ENCODE measurements at regions not wholly inside any gene's neighbourhood (a gene's known extent, or its start where the extent isn't known, plus 50 kb on each side); places are given as distances from the start of the nearest gene placed in this dataset.

DNA sequence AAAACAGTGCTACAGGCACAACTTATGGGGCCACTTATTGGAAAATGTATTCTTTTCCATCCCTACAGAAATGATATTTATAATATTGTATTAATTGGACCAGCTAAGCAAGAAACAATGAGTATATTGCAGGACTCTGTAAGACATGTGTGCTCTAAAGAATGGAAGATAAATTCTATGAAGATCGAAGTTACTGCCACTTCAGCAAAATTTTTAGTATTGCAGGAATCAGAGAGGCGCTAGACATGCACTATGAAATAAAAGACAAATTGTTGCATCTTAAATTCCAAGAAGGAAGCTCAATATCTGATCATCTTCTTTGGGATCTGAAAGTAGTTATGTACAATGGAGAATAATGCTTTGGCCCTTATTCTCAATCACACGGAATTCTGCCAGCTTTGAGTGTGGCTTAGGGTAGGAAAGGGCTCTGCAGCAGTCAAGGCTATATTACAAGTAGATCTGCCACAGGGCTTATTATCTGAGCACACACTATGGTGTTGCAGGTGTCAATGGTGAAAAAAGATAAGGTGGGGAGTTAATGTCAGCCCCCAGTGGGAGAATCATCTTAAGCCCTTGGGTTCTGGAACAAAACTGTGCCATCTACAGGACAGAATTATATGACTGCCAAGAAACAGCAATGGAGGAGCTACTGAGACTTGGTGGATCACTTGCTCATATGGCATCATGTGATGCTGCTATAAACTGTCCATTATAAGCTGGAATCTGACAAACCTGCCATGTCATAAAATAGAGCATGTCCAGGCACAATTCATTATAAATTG lies 334.0 kb upstream of the NDST3 start:
- H3K4me3 ChIP-seq (ENCODE audit: low read depth, low read length, poor library complexity, severe bottlenecking), result no peak overlapping the region
- no TSS peak for BruUV-seq (replicated peaks)
- CTCF ChIA-PET (ENCODE audit: unreplicated experiment), result no interaction called here
- H3K36me3 ChIP-seq (ENCODE audit: insufficient read depth, low read length), result no peaks in the 10 kb centered on the region
- intact Hi-C loops (cut with micrococcal nuclease; ENCODE audit: unreplicated experiment), result no loop called here
- H3K79me2 ChIP-seq (ENCODE audit: insufficient read depth, low read depth, low read length), result no peaks in the 10 kb centered on the region
- no peak overlapping the region for H2AFZ ChIP-seq (ENCODE audit: low read length)
- H4K20me1 ChIP-seq (ENCODE audit: insufficient read depth, low read length), result no peaks in the 10 kb centered on the region
- H3K27ac ChIP-seq (ENCODE audit: low read depth, low read length, poor library complexity, severe bottlenecking), result no peak overlapping the region
- POLR2A ChIA-PET, result no interaction called here
- H3K9me3 ChIP-seq (ENCODE audit: low read length), result no peaks in the 10 kb centered on the region
- H3K4me1 ChIP-seq (ENCODE audit: insufficient read depth, low read length, poor library complexity, severe bottlenecking), result no peaks in the 10 kb centered on the region
- no peaks in the 10 kb centered on the region for H3K9me2 ChIP-seq (ENCODE audit: insufficient read depth, low read length)
- DNase-seq (ENCODE audit: low spot score), result peak; percentile 5
- H3K4me2 ChIP-seq (ENCODE audit: low read length), result no peak overlapping the region
- TF ChIP-seq, protein P1, sequence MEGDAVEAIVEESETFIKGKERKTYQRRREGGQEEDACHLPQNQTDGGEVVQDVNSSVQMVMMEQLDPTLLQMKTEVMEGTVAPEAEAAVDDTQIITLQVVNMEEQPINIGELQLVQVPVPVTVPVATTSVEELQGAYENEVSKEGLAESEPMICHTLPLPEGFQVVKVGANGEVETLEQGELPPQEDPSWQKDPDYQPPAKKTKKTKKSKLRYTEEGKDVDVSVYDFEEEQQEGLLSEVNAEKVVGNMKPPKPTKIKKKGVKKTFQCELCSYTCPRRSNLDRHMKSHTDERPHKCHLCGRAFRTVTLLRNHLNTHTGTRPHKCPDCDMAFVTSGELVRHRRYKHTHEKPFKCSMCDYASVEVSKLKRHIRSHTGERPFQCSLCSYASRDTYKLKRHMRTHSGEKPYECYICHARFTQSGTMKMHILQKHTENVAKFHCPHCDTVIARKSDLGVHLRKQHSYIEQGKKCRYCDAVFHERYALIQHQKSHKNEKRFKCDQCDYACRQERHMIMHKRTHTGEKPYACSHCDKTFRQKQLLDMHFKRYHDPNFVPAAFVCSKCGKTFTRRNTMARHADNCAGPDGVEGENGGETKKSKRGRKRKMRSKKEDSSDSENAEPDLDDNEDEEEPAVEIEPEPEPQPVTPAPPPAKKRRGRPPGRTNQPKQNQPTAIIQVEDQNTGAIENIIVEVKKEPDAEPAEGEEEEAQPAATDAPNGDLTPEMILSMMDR (conservative IDR thresholded peaks at IDR 0.05; ENCODE audit: low read length), result peak; percentile 63
- no peak for TF ChIP-seq EZH2phosphoT487 (IDR thresholded peaks at IDR 0.05; ENCODE audit: borderline replicate concordance, low read depth, low read length)

DNA sequence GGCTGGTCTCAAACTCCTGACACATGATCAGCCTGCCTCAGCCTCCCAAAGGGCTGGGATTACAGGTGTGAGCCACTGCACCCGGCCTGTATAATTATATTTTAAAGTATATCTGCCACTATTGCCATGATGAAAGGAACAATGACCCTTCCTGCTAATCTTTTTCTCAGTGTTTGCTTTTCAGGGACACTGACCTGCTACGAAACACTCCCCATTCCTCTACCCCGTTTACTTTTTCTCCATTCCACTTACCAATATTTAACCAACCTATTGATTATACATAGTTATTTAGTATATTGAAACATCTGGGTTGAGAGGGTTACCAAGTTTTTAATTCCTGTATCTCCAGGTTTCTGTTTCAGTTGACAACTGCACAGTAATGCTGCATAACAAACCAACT lies 331.9 kb upstream of the NDST3 start:
- Histone ChIP-seq H3K4me3 (ENCODE audit: low read depth, low read length, poor library complexity, severe bottlenecking) (no peak overlapping the region), H4K20me1 (ENCODE audit: insufficient read depth, low read length) (no peaks in the 10 kb centered on the region), H3K9me3 (ENCODE audit: low read length) (no peaks in the 10 kb centered on the region), H3K4me1 (ENCODE audit: insufficient read depth, low read length, poor library complexity, severe bottlenecking) (no peaks in the 10 kb centered on the region), H3K27ac (ENCODE audit: low read depth, low read length, poor library complexity, severe bottlenecking) (no peak overlapping the region), H3K9me2 (ENCODE audit: insufficient read depth, low read length) (no peaks in the 10 kb centered on the region), H3K79me2 (ENCODE audit: insufficient read depth, low read depth, low read length) (no peaks in the 10 kb centered on the region), H3K36me3 (ENCODE audit: insufficient read depth, low read length) (no peaks in the 10 kb centered on the region), H3K4me2 (ENCODE audit: low read length) (no peak overlapping the region), H2AFZ (ENCODE audit: low read length) (no peak overlapping the region)
- ChIA-PET CTCF (ENCODE audit: unreplicated experiment) (no interaction called here), POLR2A (no interaction called here)
- intact Hi-C loops (cut with micrococcal nuclease; ENCODE audit: unreplicated experiment), result no loop called here
- no peak for DNase-seq (ENCODE audit: low spot score)
- BruUV-seq (replicated peaks), result no TSS peak
- TF ChIP-seq EZH2phosphoT487 (IDR thresholded peaks at IDR 0.05; ENCODE audit: borderline replicate concordance, low read depth, low read length), result no peak
- TF ChIP-seq, protein P1 (conservative IDR thresholded peaks at IDR 0.05; ENCODE audit: low read length), result no peak

DNA sequence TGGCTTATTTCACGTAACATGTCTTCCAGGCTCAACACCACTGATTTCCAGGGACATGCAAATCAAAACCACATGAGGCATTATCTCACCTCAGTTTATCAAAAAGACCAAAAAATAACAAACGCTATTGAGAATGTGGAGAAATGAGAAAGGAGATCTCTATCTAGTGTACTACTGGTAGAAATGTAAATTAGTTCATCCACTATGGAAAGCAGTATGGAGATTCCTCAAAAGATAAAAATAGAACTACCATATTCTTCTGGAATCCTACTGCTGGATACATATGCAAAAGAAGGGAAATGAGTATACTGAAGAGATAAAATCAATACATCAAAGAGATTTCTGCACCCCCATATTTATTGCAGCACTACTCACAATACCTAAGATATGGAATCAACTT lies 329.6 kb upstream of the NDST3 start:
- no peaks in the 10 kb centered on the region for H4K20me1 ChIP-seq (ENCODE audit: insufficient read depth, low read length)
- no peak overlapping the region for H2AFZ ChIP-seq (ENCODE audit: low read length)
- no peaks in the 10 kb centered on the region for H3K36me3 ChIP-seq (ENCODE audit: insufficient read depth, low read length)
- DNase-seq (ENCODE audit: low spot score), result no peak
- no peaks in the 10 kb centered on the region for H3K79me2 ChIP-seq (ENCODE audit: insufficient read depth, low read depth, low read length)
- CTCF ChIA-PET (ENCODE audit: unreplicated experiment), result no interaction called here
- H3K9me3 ChIP-seq (ENCODE audit: low read length), result no peaks in the 10 kb centered on the region
- POLR2A ChIA-PET, result no interaction called here
- no peaks in the 10 kb centered on the region for H3K9me2 ChIP-seq (ENCODE audit: insufficient read depth, low read length)
- intact Hi-C loops (cut with micrococcal nuclease; ENCODE audit: unreplicated experiment), result no loop called here
- no peaks in the 10 kb centered on the region for H3K4me1 ChIP-seq (ENCODE audit: insufficient read depth, low read length, poor library complexity, severe bottlenecking)
- TF ChIP-seq, protein P1 (conservative IDR thresholded peaks at IDR 0.05; ENCODE audit: low read length), result no peak
- TF ChIP-seq EZH2phosphoT487 (IDR thresholded peaks at IDR 0.05; ENCODE audit: borderline replicate concordance, low read depth, low read length), result no peak
- no TSS peak for BruUV-seq (replicated peaks)
- H3K27ac ChIP-seq (ENCODE audit: low read depth, low read length, poor library complexity, severe bottlenecking), result no peak overlapping the region
- H3K4me3 ChIP-seq (ENCODE audit: low read depth, low read length, poor library complexity, severe bottlenecking), result no peak overlapping the region
- H3K4me2 ChIP-seq (ENCODE audit: low read length), result no peak overlapping the region
